ENCODE measurements at regions not wholly inside any gene's neighbourhood (a gene's known extent, or its start where the extent isn't known, plus 50 kb on each side); places are given as distances from the start of the nearest gene placed in this dataset.
"Not testable (repeated sequence)": the region's sequence is repeated elsewhere in the genome, so short reads cannot be mapped to it uniquely, and the experiment has no call there.

- TF ChIP-seq TAF1 (IDR thresholded peaks at IDR 0.05; ENCODE audit: borderline replicate concordance, low read depth, low read length); POLR2A (IDR thresholded peaks at IDR 0.05; ENCODE audit: low read depth, low read length); POLR2AphosphoS5 (IDR thresholded peaks at IDR 0.05; ENCODE audit: low read depth, low read length): not testable (repeated sequence)
These were observed 98.1 kb upstream of the ADCY2 start for GRCh38 chr5:7297821-7298220.

Data from GM12892 (cell line).